DMS 273 (cell line): ENCODE measurements at regions not wholly inside any gene's neighbourhood (a gene's known extent, or its start where the extent isn't known, plus 50 kb on each side); places are given as distances from the start of the nearest gene placed in this dataset.

Experiments used
- DNase-seq: peaks from one replicate; lab custom pipeline; 2025; ENCODE audit not compliant: unreplicated experiment; lab: John Stamatoyannopoulos, UW

GRCh38 chr12:47561746-47562145 is 144.1 kb downstream of the RPAP3 start:
- DNase-seq, result no peak

- DNase-seq, result no peak
These were observed 145.4 kb downstream of the RPAP3 start for GRCh38 chr12:47560415-47560814.

GRCh38 chr12:47558625-47559345 is 147.0 kb downstream of the RPAP3 start:
- DNase-seq, result no peak

GRCh38 chr12:47557386-47557785 is 148.4 kb downstream of the RPAP3 start:
- no peak for DNase-seq

- no peak for DNase-seq
These were observed 149.4 kb downstream of the RPAP3 start for GRCh38 chr12:47556261-47557030.

- DNase-seq, result no peak
These were observed 151.7 kb downstream of the RPAP3 start for GRCh38 chr12:47554046-47554653.

GRCh38 chr12:47553266-47553665 is 152.6 kb downstream of the RPAP3 start:
- DNase-seq, result no peak

- peak; percentile 66 for DNase-seq
These were observed 154.4 kb downstream of the RPAP3 start for GRCh38 chr12:47551426-47551851.

- DNase-seq, result no peak
These were observed 156.6 kb downstream of the RPAP3 start for GRCh38 chr12:47549258-47549657.

GRCh38 chr12:47548401-47548800 is 157.4 kb downstream of the RPAP3 start:
- no peak for DNase-seq

GRCh38 chr12:47547077-47547476 is 158.8 kb downstream of the RPAP3 start:
- DNase-seq, result peak; percentile 12

- DNase-seq, result no peak
These were observed 159.8 kb downstream of the RPAP3 start for GRCh38 chr12:47545938-47546609.

GRCh38 chr12:47534695-47535094 is 171.1 kb downstream of the RPAP3 start:
- no peak for DNase-seq

- DNase-seq, result no peak
These were observed 175.8 kb downstream of the RPAP3 start for GRCh38 chr12:47530050-47530449.

- DNase-seq, result no peak
These were observed 178.0 kb downstream of the RPAP3 start for GRCh38 chr12:47527816-47528215.

- DNase-seq, result no peak
These were observed 185.8 kb downstream of the RPAP3 start for GRCh38 chr12:47520029-47520428.

- no peak for DNase-seq
These were observed 188.7 kb downstream of the RPAP3 start for GRCh38 chr12:47517122-47517521.

GRCh38 chr12:47509398-47509851 is 196.4 kb downstream of the RPAP3 start:
- no peak for DNase-seq

GRCh38 chr12:47507221-47507620 is 198.6 kb downstream of the RPAP3 start:
- DNase-seq, result no peak

- DNase-seq, result no peak
These were observed 200.9 kb downstream of the RPAP3 start for GRCh38 chr12:47504775-47505446.

- DNase-seq, result no peak
These were observed 212.0 kb downstream of the RPAP3 start for GRCh38 chr12:47493801-47494200.
